GM21390 (cell line): ENCODE measurements at regions not wholly inside any gene's neighbourhood (a gene's known extent, or its start where the extent isn't known, plus 50 kb on each side); places are given as distances from the start of the nearest gene placed in this dataset.
"Not testable (repeated sequence)": the region's sequence is repeated elsewhere in the genome, so short reads cannot be mapped to it uniquely, and the experiment has no call there.

ENCODE experiments used
- ATAC-seq: cut with Tn5 transposase; IDR thresholded peaks from one replicate; pipeline ENCODE4 v1.9.1; 2021; ENCODE audit not compliant: unreplicated experiment

- ATAC-seq, result no peak
Observed at GRCh38 chr1:79177844-79178243, 171.3 kb upstream of the ADGRL4 start.

- no peak for ATAC-seq
Observed at GRCh38 chr1:79161077-79161476, 154.5 kb upstream of the ADGRL4 start.

- no peak for ATAC-seq
Observed at GRCh38 chr1:79155991-79156390, 149.5 kb upstream of the ADGRL4 start.

GRCh38 chr1:79151006-79151796 is 144.7 kb upstream of the ADGRL4 start:
- ATAC-seq, result no peak

GRCh38 chr1:79150576-79150975 is 144.0 kb upstream of the ADGRL4 start:
- ATAC-seq, result no peak

- not testable (repeated sequence) for ATAC-seq
Observed at GRCh38 chr1:79138227-79138626, 131.7 kb upstream of the ADGRL4 start.

GRCh38 chr1:79133774-79134364 is 127.3 kb upstream of the ADGRL4 start:
- ATAC-seq, result no peak

- no peak for ATAC-seq
Observed at GRCh38 chr1:79131626-79132025, 125.1 kb upstream of the ADGRL4 start.

- no peak for ATAC-seq
Observed at GRCh38 chr1:79129914-79130313, 123.4 kb upstream of the ADGRL4 start.

- no peak for ATAC-seq
Observed at GRCh38 chr1:79128722-79129121, 122.2 kb upstream of the ADGRL4 start.

GRCh38 chr1:79124756-79125155 is 118.2 kb upstream of the ADGRL4 start:
- no peak for ATAC-seq

- no peak for ATAC-seq
Observed at GRCh38 chr1:79122521-79122920, 116.0 kb upstream of the ADGRL4 start.

GRCh38 chr1:79117376-79117775 is 110.8 kb upstream of the ADGRL4 start:
- no peak for ATAC-seq

GRCh38 chr1:79113836-79114235 is 107.3 kb upstream of the ADGRL4 start:
- no peak for ATAC-seq

GRCh38 chr1:79110749-79111148 is 104.2 kb upstream of the ADGRL4 start:
- no peak for ATAC-seq

- ATAC-seq, result no peak
Observed at GRCh38 chr1:79109445-79109844, 102.9 kb upstream of the ADGRL4 start.

- ATAC-seq, result no peak
Observed at GRCh38 chr1:79105500-79105899, 99.0 kb upstream of the ADGRL4 start.

- no peak for ATAC-seq
Observed at GRCh38 chr1:79104617-79105016, 98.1 kb upstream of the ADGRL4 start.

GRCh38 chr1:79100385-79100784 is 93.9 kb upstream of the ADGRL4 start:
- ATAC-seq, result no peak

- no peak for ATAC-seq
Observed at GRCh38 chr1:79090985-79091384, 84.5 kb upstream of the ADGRL4 start.

- no peak for ATAC-seq
Observed at GRCh38 chr1:79089946-79090345, 83.4 kb upstream of the ADGRL4 start.

GRCh38 chr1:79082233-79082632 is 75.7 kb upstream of the ADGRL4 start:
- ATAC-seq, result no peak

- no peak for ATAC-seq
Observed at GRCh38 chr1:79079770-79080169, 73.2 kb upstream of the ADGRL4 start.
